Peyer's patch (tissue), 4 donors: ENCODE measurements at regions not wholly inside any gene's neighbourhood (a gene's known extent, or its start where the extent isn't known, plus 50 kb on each side); places are given as distances from the start of the nearest gene placed in this dataset.

ENCODE experiments used
- DNase-seq, 3 donors: peaks; one replicate each; pipeline ENCODE4 v3.0.0-alpha.2; 2017 to 2019
- H3K27ac ChIP-seq, 4 donors: fragments of 200-600 bp; sonication (generic); one replicate each; pipeline ENCODE4 v1.5.1; 2016 to 2019
- H3K27me3 ChIP-seq, 2 donors: fragments of 200-600 bp; sonication (generic); one replicate each; pipeline ENCODE4 v1.5.1; 2019
- H3K36me3 ChIP-seq, 3 donors: fragments of 200-600 bp; sonication (generic); one replicate each; pipeline ENCODE4 v1.5.1; 2016 to 2019
- H3K4me1 ChIP-seq, 4 donors: fragments of 200-600 bp; sonication (generic); one replicate each; pipeline ENCODE4 v1.5.1; 2016 to 2019
- H3K4me3 ChIP-seq, 4 donors: fragments of 200-600 bp; sonication (generic); 1 replicate in 3 of 4; 2 replicates in 1 of 4; pipeline ENCODE4 v1.5.1; 2016 to 2019; ENCODE audit warnings: mild to moderate bottlenecking in 1 of 4
- H3K9me3 ChIP-seq, 4 donors: fragments of 200-600 bp; sonication (generic); one replicate each; pipeline ENCODE4 v1.5.1; 2016 to 2019; ENCODE audit warnings: mild to moderate bottlenecking in 1 of 4
- CTCF ChIP-seq, 6 experiments: fragments of 450-650 bp in 4 of 6; fragments of 200-600 bp in 2 of 6; sonication (generic) in 1 of 6; IDR thresholded peaks; one replicate each; pipeline ENCODE4 v1.5.1; 2017 to 2019; ENCODE audit warnings: antibody characterized with exemption in 6 of 6, mild to moderate bottlenecking in 3 of 6, moderate library complexity in 1 of 6
- POLR2A ChIP-seq, 2 donors: fragments of 450-650 bp; IDR thresholded peaks; one replicate each; pipeline ENCODE4 v1.5.1; 2017; ENCODE audit warnings: antibody characterized with exemption in 2 of 2, mild to moderate bottlenecking in 2 of 2, moderate library complexity in 2 of 2

- Histone ChIP-seq H3K4me1 (peaks cover 8 to 23% (median 13%) of the 10 kb centered on the region in 4 donors), H3K27ac (peak overlapping the region in 1 of 4 donors; percentile 36), H3K4me3 (no peak overlapping the region), H3K9me3 (no peaks in the 10 kb centered on the region), H3K27me3 (no peaks in the 10 kb centered on the region), H3K36me3 (no peaks in the 10 kb centered on the region)
- no peak for DNase-seq
- TF ChIP-seq POLR2A (IDR thresholded peaks at IDR 0.05) (no peak), CTCF (IDR thresholded peaks at IDR 0.05) (no peak)
Measured at GRCh38 chr2:47315475-47315874, 53.6 kb upstream of the EPCAM start.

- Histone ChIP-seq H3K4me3 (no peak overlapping the region), H3K27ac (peak overlapping the region in 3 of 4 donors; percentile 49 to 97 (median 54))
- no peak for DNase-seq
Measured at GRCh38 chr2:47313728-47314127, 55.4 kb upstream of the EPCAM start.

GRCh38 chr2:47313141-47313691 lies 55.9 kb upstream of the EPCAM start:
- Histone ChIP-seq H3K27me3 (no peaks in the 10 kb centered on the region), H3K36me3 (no peaks in the 10 kb centered on the region), H3K4me3 (no peak overlapping the region), H3K9me3 (no peaks in the 10 kb centered on the region), H3K27ac (peak overlapping the region in 3 of 4 donors; percentile 49 to 97 (median 54)), H3K4me1 (peaks cover 8 to 32% (median 17%) of the 10 kb centered on the region in 4 donors)
- peak in 2 of 3 donors; percentile 61 to 84 for DNase-seq
- no peak for TF ChIP-seq POLR2A (IDR thresholded peaks at IDR 0.05)
- peak in 1 of 6 experiments; percentile 8 for TF ChIP-seq CTCF (IDR thresholded peaks at IDR 0.05)

More at GRCh38 chr2:47313728-47314127, 55.4 kb upstream of the EPCAM start:
- no peaks in the 10 kb centered on the region for H3K27me3 ChIP-seq
- peaks cover 8 to 32% (median 17%) of the 10 kb centered on the region in 4 donors for H3K4me1 ChIP-seq
- no peak for TF ChIP-seq CTCF (IDR thresholded peaks at IDR 0.05)
- TF ChIP-seq POLR2A (IDR thresholded peaks at IDR 0.05), result no peak
- H3K9me3 ChIP-seq, result no peaks in the 10 kb centered on the region
- H3K36me3 ChIP-seq, result no peaks in the 10 kb centered on the region

- TF ChIP-seq CTCF (IDR thresholded peaks at IDR 0.05) (no peak), POLR2A (IDR thresholded peaks at IDR 0.05) (no peak)
- Histone ChIP-seq H3K27me3 (no peaks in the 10 kb centered on the region), H3K4me3 (no peak overlapping the region), H3K27ac (peak overlapping the region in 3 of 4 donors; percentile 49 to 97 (median 54)), H3K4me1 (peaks cover 8 to 32% (median 17%) of the 10 kb centered on the region in 4 donors), H3K36me3 (no peaks in the 10 kb centered on the region), H3K9me3 (no peaks in the 10 kb centered on the region)
- no peak for DNase-seq
Measured at GRCh38 chr2:47312491-47312850, 56.6 kb upstream of the EPCAM start.

GRCh38 chr2:47311764-47312490 lies 57.2 kb upstream of the EPCAM start:
- no peaks in the 10 kb centered on the region for H3K9me3 ChIP-seq
- no peak for TF ChIP-seq POLR2A (IDR thresholded peaks at IDR 0.05)
- no peak for TF ChIP-seq CTCF (IDR thresholded peaks at IDR 0.05)
- DNase-seq, result no peak
- H3K4me3 ChIP-seq, result no peak overlapping the region
- H3K27me3 ChIP-seq, result no peaks in the 10 kb centered on the region
- H3K36me3 ChIP-seq, result no peaks in the 10 kb centered on the region
- H3K4me1 ChIP-seq, result peaks cover 8 to 32% (median 17%) of the 10 kb centered on the region in 4 donors
- H3K27ac ChIP-seq, result peak overlapping the region; percentile 62 to 97 (median 84)
